Right ventricle myocardium inferior (tissue), 1 donor: ENCODE measurements at regions not wholly inside any gene's neighbourhood (a gene's known extent, or its start where the extent isn't known, plus 50 kb on each side); places are given as distances from the start of the nearest gene placed in this dataset.

ENCODE experiments used
- ATAC-seq: fragments of 200-7000 bp; cut with Tn5 transposase; one replicate; pipeline ENCODE4 v1.9.1; 2020; ENCODE audit warnings: mild to moderate bottlenecking, moderate library complexity
- DNase-seq: peaks from one replicate; pipeline ENCODE4 v3.0.0; 2021; ENCODE audit errors: missing footprints
- intact Hi-C: fragments of 100-400 bp; cut with DNase I; formaldehyde crosslinking; loops from one replicate; pipeline ENCODE4 v1.11.0; 2022
- donor health status: DM: no; HTN: yes; CAD: no; lungs with severe emphysema.

DNA sequence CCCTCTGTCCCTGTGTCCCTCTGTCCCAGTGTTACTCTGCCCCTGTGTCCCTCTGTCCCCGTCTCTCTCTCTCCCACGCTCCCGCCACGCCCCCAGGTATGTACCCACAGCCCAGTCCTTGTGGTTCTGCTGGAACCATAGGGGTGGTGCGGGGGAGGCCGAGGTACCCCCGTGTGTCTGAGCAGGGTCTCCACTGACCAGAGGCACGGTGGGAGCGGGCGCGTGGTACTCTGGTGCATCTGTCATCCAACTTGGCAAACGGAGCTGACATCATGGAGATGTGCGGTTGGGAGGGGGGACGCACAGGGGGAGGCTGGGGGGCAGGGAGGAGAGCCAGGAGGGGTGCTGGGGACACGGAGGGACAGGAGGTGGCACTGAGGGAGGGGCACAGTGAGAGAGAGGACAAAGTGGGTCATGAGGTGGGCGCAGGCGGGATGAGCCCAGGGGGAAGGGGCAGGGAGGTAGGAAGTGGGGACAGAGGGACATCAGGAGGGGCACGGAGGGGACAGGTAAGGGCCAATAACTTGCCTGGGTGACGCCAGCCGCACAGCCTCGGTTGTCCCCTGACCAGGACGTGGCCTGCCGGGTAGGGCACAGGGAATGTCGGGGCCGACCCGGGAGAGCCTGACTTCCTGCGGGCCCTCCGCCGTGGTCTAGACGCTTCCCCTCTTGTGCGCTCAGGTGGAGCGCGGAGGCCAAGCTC lies 163.6 kb upstream of the PDE10A start:
- ATAC-seq, result no peak
- DNase-seq, result no peak
- intact Hi-C loops, result no loop called here

DNA sequence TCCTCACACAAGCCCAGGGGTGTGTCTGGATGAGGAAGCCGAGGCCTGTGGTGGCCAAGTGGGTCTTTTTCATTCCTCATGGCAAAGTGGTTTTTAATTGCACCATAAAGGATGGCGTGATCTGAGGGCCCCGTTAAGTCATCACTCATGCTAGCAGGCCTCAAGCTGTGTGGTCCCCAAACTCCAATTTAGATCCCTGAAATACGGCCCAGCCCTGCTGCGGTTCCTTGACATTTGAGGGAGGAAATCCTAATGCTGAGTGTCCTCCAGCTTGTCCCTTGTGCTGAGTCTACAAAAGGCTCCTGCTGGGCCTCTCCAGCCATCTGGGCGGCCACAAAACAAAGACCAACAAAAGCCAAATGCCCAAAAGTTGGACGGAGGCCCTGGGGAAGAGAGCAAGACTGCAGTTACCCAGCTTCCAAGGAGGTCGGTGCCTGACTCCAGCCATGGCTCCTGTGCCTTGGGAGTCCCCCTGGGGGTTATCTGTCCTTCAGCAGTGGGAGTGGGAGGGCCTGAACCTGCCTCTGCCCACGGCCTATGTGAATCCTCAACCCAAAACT lies 162.3 kb upstream of the PDE10A start:
- DNase-seq, result no peak
- intact Hi-C loops, result no loop called here
- ATAC-seq, result no peak

DNA sequence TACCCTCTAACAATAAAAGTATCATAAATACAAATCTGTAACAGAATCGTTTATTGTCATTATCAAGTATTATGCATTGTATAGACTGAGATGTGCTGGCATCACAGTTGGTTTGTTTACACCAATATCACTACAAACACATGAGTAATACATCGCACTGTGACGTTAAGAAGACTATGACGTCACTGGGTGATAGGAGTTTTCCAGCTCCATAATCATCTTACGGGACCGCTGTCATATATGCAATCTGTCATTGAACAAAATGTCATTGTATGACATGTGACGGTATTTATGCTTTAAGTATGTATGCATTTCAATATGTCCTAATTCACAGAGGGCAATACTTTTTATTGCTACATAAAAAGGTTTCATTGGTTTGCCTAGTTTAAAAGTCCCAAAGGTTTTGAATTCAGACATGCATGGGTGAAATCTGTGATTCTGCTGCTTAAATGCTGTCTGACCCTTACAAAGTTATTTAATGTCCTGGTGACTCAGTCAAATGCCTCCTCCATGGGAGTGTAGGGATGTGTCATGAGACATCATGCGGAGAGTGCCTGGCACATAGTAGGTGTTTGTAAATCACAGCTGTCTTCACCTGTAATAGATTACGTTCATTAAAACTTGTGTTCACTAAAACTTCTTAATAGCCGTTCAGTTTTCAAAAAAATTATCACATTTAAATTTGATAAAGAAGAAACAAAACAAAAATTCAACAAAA lies 160.7 kb upstream of the PDE10A start:
- ATAC-seq (no peak), DNase-seq (no peak)
- intact Hi-C loops, result no loop called here

DNA sequence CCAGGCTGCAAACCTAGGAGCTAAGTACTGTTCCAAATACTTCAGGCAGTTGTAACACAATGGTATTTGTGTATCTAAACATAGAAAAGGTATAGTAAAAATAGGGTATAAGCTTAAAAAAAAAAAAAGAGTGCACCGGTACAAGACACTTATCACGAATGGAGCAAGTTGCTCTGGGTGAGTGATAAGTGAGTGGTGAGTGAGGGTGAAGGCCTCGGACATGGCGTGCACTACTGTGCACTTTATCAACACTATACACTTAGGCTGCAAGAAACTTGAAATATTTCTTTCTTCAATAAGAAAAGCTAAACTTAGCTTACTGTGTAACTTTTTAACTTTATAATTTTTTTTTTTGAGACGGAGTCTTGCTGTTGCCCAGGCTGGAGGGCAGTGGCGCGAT lies 159.5 kb upstream of the PDE10A start:
- intact Hi-C loops, result no loop called here
- ATAC-seq (peak; percentile 74), DNase-seq (no peak)

DNA sequence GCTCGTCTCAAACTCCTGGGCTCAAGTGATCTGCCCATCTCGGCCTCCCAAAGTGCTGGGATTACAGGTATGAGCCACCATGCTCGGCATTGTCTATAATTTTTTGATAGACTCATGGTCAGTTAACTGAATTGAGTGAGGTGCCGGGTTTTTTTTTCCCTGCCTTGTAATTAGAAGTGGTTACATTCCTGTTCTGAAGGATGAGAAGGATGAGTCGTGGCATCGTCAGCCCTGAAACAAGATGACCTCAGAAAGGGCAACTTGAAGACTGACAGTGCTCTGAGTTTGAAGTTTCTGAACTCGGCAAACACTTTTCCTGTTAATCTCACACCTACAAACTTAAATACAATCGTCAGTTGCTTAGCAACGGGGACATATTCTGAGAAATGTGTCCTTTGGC lies 158.7 kb upstream of the PDE10A start:
- ATAC-seq, result no peak
- DNase-seq, result no peak
- intact Hi-C loops, result no loop called here

DNA sequence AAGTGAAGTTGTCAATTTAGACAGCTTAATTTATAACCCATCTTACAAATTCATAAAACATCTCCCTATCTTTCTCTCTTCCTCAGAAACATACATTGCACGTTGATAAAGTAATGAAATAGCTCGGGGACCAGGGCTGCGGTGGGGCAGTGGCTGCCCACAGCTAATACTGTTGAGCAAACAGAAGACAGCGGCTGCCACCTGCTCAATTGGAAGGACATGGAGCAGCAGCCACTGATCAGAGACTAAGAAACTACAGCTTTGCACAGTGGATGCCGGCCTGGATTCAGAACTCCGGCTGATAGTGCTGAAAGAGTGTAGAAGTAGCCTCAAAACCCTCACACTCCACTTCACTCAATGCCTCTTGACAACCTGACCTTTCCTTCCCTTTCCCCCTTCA lies 157.9 kb upstream of the PDE10A start:
- no peak for ATAC-seq
- intact Hi-C loops, result no loop called here
- DNase-seq, result no peak

DNA sequence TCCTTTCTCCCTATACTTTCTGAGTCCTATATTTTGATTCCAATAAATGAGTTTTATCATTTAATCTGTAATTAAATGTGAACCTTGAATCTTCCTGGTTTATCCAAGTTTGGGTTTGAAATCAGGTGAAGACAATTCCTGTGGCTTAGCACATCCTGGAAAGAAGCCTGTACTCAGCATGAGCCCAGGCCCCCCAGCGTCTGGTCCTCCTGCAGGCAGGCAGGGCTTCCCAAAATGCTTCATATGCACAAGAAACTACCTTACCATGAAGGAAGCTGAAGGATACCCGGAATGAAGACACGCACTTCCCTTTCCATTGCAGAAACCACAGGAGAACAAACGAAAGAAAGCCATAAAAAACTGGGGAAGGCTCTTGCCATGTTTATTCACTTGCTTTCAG lies 157.4 kb upstream of the PDE10A start:
- ATAC-seq, result no peak
- intact Hi-C loops, result no loop called here
- no peak for DNase-seq

- ATAC-seq (peak; percentile 53), DNase-seq (no peak)
- intact Hi-C loops, result no loop called here
Observed at GRCh38 chr6:165819394-165819793, 156.4 kb upstream of the PDE10A start.

GRCh38 chr6:165818200-165818599 lies 155.2 kb upstream of the PDE10A start:
- DNase-seq (no peak), ATAC-seq (no peak)
- intact Hi-C loops, result no loop called here

DNA sequence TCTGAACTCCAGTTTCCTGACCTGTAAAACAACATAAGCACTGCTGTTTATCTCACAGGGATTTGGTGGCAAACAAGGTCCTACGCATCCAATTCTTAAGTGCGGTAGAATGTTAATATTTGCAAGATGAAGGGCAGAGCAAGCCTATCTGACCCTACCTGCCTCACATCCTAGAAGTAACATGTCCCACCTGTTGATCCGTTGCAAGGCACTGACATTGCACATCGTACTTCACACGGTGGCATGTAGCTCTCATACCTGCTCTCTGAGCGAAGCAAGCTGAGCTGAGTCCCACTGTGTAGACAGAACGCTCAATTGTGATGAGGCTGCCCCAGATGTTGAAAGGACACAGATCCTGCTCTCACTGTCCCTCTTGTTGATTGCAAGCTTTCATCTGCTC lies 154.7 kb upstream of the PDE10A start:
- intact Hi-C loops, result no loop called here
- no peak for ATAC-seq
- DNase-seq, result no peak

DNA sequence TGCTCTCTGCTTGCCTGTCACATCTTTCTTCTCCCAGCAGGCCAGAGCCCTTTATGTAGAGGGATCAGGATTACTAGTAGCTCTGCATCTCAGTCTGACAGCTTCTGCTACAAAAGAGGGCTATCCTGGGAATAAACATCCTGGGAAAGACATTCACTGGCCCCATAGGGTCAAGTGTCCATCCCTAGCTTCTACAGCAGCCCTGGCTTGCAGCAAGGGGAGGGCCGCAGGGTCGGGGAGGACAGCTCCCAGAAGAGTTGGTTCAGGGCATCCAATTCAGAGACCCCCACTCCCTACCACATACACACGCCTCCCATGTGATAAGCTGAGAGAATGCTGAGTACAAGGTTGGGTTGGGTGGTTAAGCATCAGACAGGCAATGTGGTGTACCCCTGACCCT lies 154.1 kb upstream of the PDE10A start:
- ATAC-seq, result peak; percentile 24

GRCh38 chr6:165814679-165815078 lies 151.6 kb upstream of the PDE10A start:
- intact Hi-C loops, result no loop called here
- no peak for ATAC-seq
- no peak for DNase-seq

More for the DNA sequence above, 154.1 kb upstream of the PDE10A start:
- intact Hi-C loops, result no loop called here
- DNase-seq, result no peak

GRCh38 chr6:165811512-165811911 lies 148.5 kb upstream of the PDE10A start:
- intact Hi-C loops, result no loop called here
- ATAC-seq (no peak), DNase-seq (no peak)

- DNase-seq (no peak), ATAC-seq (peak; percentile 21)
- intact Hi-C loops, result loop anchor here (2.0 kb wide), 1 partner anchor 69 kb away; no protein-coding TSS in a partner anchor
Observed at GRCh38 chr6:165808021-165808420, 145.0 kb upstream of the PDE10A start.

DNA sequence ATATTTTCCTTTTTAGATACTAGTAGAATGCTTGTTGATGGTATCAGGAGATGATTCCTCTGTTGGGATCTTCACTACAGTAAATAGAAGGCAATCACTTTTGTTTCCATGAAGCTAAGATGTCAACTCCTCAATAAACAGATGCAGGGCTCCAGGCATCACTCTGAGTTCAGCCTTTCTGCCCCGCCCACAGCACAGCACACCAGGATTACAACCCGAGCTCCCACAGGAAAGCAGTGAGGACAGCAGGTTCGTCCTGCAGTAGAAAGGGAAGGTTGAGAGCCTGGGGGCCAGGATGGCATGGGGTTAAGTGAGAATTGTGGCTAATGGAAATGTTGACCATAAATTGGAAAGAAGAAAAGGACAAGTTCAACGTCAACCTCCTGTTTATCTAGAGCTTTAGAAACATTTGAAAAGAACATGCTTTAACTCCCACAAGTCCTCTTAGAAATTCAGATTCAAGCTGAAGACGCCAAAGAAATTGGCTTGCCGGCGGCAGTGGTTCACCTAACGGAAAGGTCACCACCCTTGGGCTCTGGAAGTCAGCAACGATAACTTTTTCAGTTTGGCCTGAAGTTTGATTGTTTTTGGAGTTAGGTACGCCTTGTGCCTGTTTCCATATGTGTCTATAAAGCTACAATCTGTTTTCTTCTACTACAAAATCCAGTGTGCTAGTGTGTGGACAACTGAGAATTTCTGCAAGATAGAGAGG lies 144.4 kb upstream of the PDE10A start:
- intact Hi-C loops, result no loop called here
- ATAC-seq, result peak; percentile 78
- DNase-seq, result no peak

DNA sequence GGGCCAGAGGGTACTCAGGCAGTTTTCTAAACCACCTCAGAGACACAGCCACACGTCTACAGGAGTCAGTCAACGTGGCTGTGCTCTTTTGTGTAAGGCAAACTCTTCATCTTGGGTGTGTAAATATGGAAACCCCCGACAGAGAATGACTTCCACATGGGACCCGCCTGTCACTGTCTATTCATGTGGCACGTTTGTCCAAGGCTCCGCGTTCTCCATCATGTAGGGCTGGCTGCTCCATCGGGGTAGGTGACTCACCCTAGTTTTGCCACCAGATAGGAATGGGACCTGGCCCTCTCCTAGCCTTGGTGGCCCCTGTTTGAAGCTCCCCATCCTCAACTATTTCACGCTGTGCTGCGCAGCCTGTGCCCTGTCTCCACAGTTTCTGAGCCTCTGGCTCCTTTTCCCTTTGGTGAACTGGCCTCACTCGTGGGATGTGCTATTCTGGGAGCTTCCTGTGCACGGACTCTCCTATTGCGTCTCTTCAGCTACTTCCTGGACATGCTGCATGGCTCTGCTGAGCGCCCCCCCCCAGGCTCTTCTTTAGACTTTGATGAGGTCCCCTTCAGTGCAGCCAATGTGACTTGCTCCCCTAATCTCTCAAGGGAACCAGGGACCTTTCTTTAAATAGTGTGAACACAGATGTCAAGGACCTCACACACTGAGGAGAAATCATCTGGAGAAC lies 143.2 kb upstream of the PDE10A start:
- no peak for ATAC-seq
- intact Hi-C loops, result no loop called here
- DNase-seq, result no peak

DNA sequence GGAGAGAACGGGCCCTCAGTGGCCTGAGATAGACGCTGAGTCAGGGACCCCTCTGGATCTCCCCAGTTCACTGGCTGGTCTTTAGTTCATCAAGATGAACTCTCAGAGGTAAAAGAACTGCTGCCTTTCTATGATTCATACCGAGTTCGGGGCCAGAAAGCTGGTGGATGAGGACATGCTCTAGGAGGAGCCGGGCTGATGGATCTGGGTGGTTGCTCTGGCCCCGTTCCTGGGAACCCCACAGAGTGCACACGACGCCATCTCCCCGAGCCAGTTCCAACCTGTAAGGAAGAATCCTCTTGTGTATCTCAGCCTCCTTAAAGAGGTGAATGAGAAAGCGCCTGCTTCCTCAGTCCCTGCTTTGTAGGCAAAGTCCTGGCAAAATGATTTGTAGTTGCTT lies 142.6 kb upstream of the PDE10A start:
- ATAC-seq, result no peak
- intact Hi-C loops, result no loop called here

DNA sequence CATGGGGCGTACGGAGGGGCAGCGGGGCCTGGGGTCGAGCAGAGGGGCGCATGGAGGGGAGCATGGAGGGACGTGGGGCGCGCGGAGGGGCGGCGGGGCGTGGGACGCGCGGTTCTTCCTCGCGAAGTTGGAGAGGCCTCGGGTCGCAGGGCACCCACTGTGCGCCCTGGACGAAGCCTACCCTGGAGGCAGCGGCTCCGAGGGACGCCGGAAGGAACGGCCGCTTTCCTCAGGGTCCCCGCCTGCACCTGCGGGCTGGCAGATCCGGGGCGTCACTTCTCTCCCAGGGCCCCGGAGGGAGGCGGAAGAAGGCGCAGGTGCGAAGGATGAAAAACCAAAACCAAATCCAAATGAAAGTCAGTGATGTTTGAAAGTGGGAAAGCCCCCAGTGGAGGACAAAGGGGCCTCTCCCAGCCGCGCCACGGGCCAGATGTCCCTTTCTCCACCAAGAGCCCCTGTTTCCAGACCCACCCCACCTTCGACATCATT lies 142.1 kb upstream of the PDE10A start:
- ATAC-seq (no peak), DNase-seq (no peak)
- intact Hi-C loops, result no loop called here

More for the DNA sequence above, 142.6 kb upstream of the PDE10A start:
- no peak for DNase-seq
